ENCODE measurements at regions not wholly inside any gene's neighbourhood (a gene's known extent, or its start where the extent isn't known, plus 50 kb on each side); places are given as distances from the start of the nearest gene placed in this dataset.

DNA sequence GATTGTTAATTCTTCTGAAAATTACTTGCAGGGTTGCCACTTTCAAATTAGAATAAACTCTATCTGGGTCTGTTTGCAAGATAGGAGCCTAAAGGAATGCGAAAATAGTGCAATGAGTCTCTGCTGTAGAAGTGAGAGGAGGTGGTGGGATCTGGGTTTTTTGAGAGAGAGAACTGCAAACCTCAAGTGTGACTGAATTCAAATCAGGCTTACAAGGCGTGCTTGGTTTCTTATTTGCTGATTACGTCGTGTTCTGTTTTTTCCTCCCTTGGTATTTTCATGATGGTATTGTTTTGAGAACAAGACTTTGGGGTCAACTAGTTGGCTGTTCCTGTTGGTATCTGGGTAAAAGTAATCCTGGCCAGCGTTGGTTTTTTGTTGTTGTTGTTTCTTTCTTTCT, 490.9 kb upstream of the CFAP20DC start:
- Mint-ChIP-seq H3K4me3 (ENCODE audit: unreplicated experiment) (no peak overlapping the region), H3K27me3 (ENCODE audit: low read depth, unreplicated experiment) (no peaks in the 10 kb centered on the region), H3K9me3 (ENCODE audit: unreplicated experiment) (no peaks in the 10 kb centered on the region), H3K36me3 (ENCODE audit: low read depth, unreplicated experiment) (no peaks in the 10 kb centered on the region), H3K27ac (ENCODE audit: unreplicated experiment) (no peak overlapping the region), H3K4me1 (ENCODE audit: low read depth, unreplicated experiment) (peaks cover 17% of the 10 kb centered on the region)
- DNase-seq (ENCODE audit: low read depth) = no peak
- H3K4me2 ChIP-seq (ENCODE audit: low read length) = peak overlapping the region; percentile 58
- no peaks in the 10 kb centered on the region for H3K9me3 ChIP-seq (ENCODE audit: insufficient read depth, low read depth, low read length)
- no peaks in the 10 kb centered on the region for H3K36me3 ChIP-seq (ENCODE audit: insufficient read depth, low read length)
- no peak overlapping the region for H2AFZ ChIP-seq (ENCODE audit: low read depth, low read length)
- H3K27me3 ChIP-seq (ENCODE audit: insufficient read depth, low read length) = no peaks in the 10 kb centered on the region
- H3K79me2 ChIP-seq (ENCODE audit: insufficient read depth, low read length) = no peaks in the 10 kb centered on the region
- peaks cover 18% of the 10 kb centered on the region for H3K4me1 ChIP-seq (ENCODE audit: insufficient read depth, low read length)
- FAIRE-seq = no peak
- TF ChIP-seq EZH2 (IDR thresholded peaks at IDR 0.05; ENCODE audit: insufficient read depth, low read length) = no peak
- TF ChIP-seq, protein P1, sequence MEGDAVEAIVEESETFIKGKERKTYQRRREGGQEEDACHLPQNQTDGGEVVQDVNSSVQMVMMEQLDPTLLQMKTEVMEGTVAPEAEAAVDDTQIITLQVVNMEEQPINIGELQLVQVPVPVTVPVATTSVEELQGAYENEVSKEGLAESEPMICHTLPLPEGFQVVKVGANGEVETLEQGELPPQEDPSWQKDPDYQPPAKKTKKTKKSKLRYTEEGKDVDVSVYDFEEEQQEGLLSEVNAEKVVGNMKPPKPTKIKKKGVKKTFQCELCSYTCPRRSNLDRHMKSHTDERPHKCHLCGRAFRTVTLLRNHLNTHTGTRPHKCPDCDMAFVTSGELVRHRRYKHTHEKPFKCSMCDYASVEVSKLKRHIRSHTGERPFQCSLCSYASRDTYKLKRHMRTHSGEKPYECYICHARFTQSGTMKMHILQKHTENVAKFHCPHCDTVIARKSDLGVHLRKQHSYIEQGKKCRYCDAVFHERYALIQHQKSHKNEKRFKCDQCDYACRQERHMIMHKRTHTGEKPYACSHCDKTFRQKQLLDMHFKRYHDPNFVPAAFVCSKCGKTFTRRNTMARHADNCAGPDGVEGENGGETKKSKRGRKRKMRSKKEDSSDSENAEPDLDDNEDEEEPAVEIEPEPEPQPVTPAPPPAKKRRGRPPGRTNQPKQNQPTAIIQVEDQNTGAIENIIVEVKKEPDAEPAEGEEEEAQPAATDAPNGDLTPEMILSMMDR (IDR thresholded peaks at IDR 0.05; ENCODE audit: insufficient read depth, low read depth, low read length) = no peak
- H3K9ac ChIP-seq (ENCODE audit: low read length) = no peak overlapping the region
- H3K27ac ChIP-seq (ENCODE audit: low read depth, low read length) = peak overlapping the region; percentile 4
- H3K4me3 ChIP-seq (ENCODE audit: insufficient read depth, low read depth, low read length) = no peak overlapping the region
- H4K20me1 ChIP-seq (ENCODE audit: insufficient read depth, low read length) = no peaks in the 10 kb centered on the region

DNA sequence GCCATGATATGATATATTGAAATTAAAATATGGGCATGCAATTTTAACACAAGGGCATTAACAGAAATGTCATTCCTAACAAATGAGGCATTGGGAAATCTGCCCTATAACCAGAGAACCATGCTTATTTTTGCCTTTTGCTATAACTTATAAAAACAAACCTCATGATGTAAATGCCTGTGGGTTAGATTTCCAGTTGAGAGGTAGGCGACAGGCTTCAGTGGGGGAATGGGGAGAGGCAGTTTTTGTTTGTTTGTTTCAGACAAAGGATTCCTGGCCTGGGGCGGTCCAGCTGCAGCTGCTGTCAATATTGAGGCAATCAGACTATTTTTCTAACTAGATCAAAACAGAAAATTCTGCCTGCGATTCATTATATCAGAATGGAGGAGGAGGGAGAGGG, 490.4 kb upstream of the CFAP20DC start:
- no peak for FAIRE-seq
- Histone ChIP-seq H3K4me1 (ENCODE audit: insufficient read depth, low read length) (peaks cover 18% of the 10 kb centered on the region), H3K9ac (ENCODE audit: low read length) (no peak overlapping the region), H3K4me3 (ENCODE audit: insufficient read depth, low read depth, low read length) (no peak overlapping the region), H3K79me2 (ENCODE audit: insufficient read depth, low read length) (no peaks in the 10 kb centered on the region), H3K9me3 (ENCODE audit: insufficient read depth, low read depth, low read length) (no peaks in the 10 kb centered on the region), H3K4me2 (ENCODE audit: low read length) (peak overlapping the region; percentile 58), H2AFZ (ENCODE audit: low read depth, low read length) (no peak overlapping the region), H3K36me3 (ENCODE audit: insufficient read depth, low read length) (no peaks in the 10 kb centered on the region), H3K27ac (ENCODE audit: low read depth, low read length) (peak overlapping the region; percentile 4), H3K27me3 (ENCODE audit: insufficient read depth, low read length) (no peaks in the 10 kb centered on the region), H4K20me1 (ENCODE audit: insufficient read depth, low read length) (no peaks in the 10 kb centered on the region)
- H3K9me3 Mint-ChIP-seq (ENCODE audit: unreplicated experiment) = no peaks in the 10 kb centered on the region
- peaks cover 19% of the 10 kb centered on the region for H3K4me1 Mint-ChIP-seq (ENCODE audit: low read depth, unreplicated experiment)
- peak; percentile 70 for DNase-seq (ENCODE audit: low read depth)
- H3K27me3 Mint-ChIP-seq (ENCODE audit: low read depth, unreplicated experiment) = no peaks in the 10 kb centered on the region
- H3K4me3 Mint-ChIP-seq (ENCODE audit: unreplicated experiment) = no peak overlapping the region
- H3K36me3 Mint-ChIP-seq (ENCODE audit: low read depth, unreplicated experiment) = no peaks in the 10 kb centered on the region
- no peak overlapping the region for H3K27ac Mint-ChIP-seq (ENCODE audit: unreplicated experiment)
- no peak for TF ChIP-seq EZH2 (IDR thresholded peaks at IDR 0.05; ENCODE audit: insufficient read depth, low read length)
- TF ChIP-seq, protein P1 (IDR thresholded peaks at IDR 0.05; ENCODE audit: insufficient read depth, low read depth, low read length) = no peak

DNA sequence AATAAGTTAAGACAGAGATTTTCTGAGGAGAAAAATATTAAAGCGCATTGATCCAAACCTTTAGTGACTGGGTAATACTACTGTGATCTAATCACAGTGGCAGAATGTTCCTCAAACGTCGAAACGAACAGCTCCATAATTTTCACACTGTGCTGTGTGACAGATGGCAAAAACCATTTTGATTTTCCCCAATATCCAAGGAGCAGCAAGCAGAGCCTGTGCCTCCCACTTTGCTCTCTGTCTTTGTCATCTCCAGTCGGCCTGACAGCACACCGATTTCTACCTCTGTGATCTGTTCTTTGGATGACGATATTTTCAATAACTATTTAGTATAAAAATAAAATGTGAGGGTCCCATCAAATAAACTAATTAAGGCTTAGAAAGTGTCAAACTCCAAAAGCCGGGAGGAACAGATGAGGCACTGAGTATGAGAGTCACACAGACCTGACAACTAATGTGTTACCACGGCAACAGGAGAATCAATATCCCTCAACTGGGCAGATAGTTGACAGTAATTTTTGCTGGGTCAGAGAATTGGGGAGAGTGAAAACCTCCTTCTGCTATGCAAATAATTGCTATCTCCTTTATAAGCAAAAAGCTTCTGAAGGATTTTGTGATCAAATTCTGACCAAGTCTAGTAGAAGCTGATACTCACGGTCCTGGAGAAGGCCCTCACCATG, 489.1 kb upstream of the CFAP20DC start:
- Histone ChIP-seq H3K36me3 (ENCODE audit: insufficient read depth, low read length) (no peaks in the 10 kb centered on the region), H3K9me3 (ENCODE audit: insufficient read depth, low read depth, low read length) (no peaks in the 10 kb centered on the region), H3K27ac (ENCODE audit: low read depth, low read length) (no peak overlapping the region), H3K4me1 (ENCODE audit: insufficient read depth, low read length) (peaks cover 14% of the 10 kb centered on the region), H4K20me1 (ENCODE audit: insufficient read depth, low read length) (no peaks in the 10 kb centered on the region), H3K27me3 (ENCODE audit: insufficient read depth, low read length) (no peaks in the 10 kb centered on the region), H3K9ac (ENCODE audit: low read length) (no peak overlapping the region), H3K4me2 (ENCODE audit: low read length) (no peak overlapping the region), H3K79me2 (ENCODE audit: insufficient read depth, low read length) (no peaks in the 10 kb centered on the region), H3K4me3 (ENCODE audit: insufficient read depth, low read depth, low read length) (no peak overlapping the region), H2AFZ (ENCODE audit: low read depth, low read length) (no peak overlapping the region)
- H3K36me3 Mint-ChIP-seq (ENCODE audit: low read depth, unreplicated experiment) = no peaks in the 10 kb centered on the region
- no peak overlapping the region for H3K27ac Mint-ChIP-seq (ENCODE audit: unreplicated experiment)
- no peaks in the 10 kb centered on the region for H3K27me3 Mint-ChIP-seq (ENCODE audit: low read depth, unreplicated experiment)
- peaks cover 19% of the 10 kb centered on the region for H3K4me1 Mint-ChIP-seq (ENCODE audit: low read depth, unreplicated experiment)
- H3K4me3 Mint-ChIP-seq (ENCODE audit: unreplicated experiment) = no peak overlapping the region
- DNase-seq (ENCODE audit: low read depth) = no peak
- H3K9me3 Mint-ChIP-seq (ENCODE audit: unreplicated experiment) = no peaks in the 10 kb centered on the region
- peak; percentile 50 for FAIRE-seq
- TF ChIP-seq, protein P1 (IDR thresholded peaks at IDR 0.05; ENCODE audit: insufficient read depth, low read depth, low read length) = no peak
- TF ChIP-seq EZH2 (IDR thresholded peaks at IDR 0.05; ENCODE audit: insufficient read depth, low read length) = no peak
